ENCODE measurements at regions not wholly inside any gene's neighbourhood (a gene's known extent, or its start where the extent isn't known, plus 50 kb on each side); places are given as distances from the start of the nearest gene placed in this dataset.

GRCh38 chr4:13872955-13873354 is 245.4 kb upstream of the BOD1L1 start:
- no peaks in the 10 kb centered on the region for H3K36me3 Mint-ChIP-seq
- ATAC-seq, result no peak
- no peak overlapping the region for H3K27ac Mint-ChIP-seq
- no peaks in the 10 kb centered on the region for H3K4me1 ChIP-seq (ENCODE audit: control insufficient read depth, insufficient read depth, low read length)
- no peaks in the 10 kb centered on the region for H3K36me3 ChIP-seq (ENCODE audit: control insufficient read depth, insufficient read depth, low read length)
- no peaks in the 10 kb centered on the region for H3K27me3 Mint-ChIP-seq (ENCODE audit: low read depth in 2 of 2)
- H3K9me3 ChIP-seq (ENCODE audit: control insufficient read depth, insufficient read depth, low read length), result no peaks in the 10 kb centered on the region
- no peak overlapping the region for H3K4me3 Mint-ChIP-seq
- no peak overlapping the region for H3K27ac ChIP-seq (ENCODE audit: low read length)
- no peaks in the 10 kb centered on the region for H3K4me1 Mint-ChIP-seq
- H3K4me3 ChIP-seq (ENCODE audit: low read length), result no peak overlapping the region
- no peaks in the 10 kb centered on the region for H3K27me3 ChIP-seq (ENCODE audit: control insufficient read depth, insufficient read depth, low read length)
- WGBS (ENCODE audit: insufficient coverage), result 84% methylated on average over 2 of the region's 3 CpGs
- intact Hi-C loops (cut with micrococcal nuclease), result no loop called here
- H3K9me3 Mint-ChIP-seq, result peaks cover 0 to 6% of the 10 kb centered on the region in 2 donors
- TF ChIP-seq CTCF (IDR thresholded peaks at IDR 0.05), result no peak
- DNase-seq, result no peak

- H3K4me1 Mint-ChIP-seq, result no peaks in the 10 kb centered on the region
- Histone ChIP-seq H3K9me3 (ENCODE audit: control insufficient read depth, insufficient read depth, low read length) (no peaks in the 10 kb centered on the region), H3K4me1 (ENCODE audit: control insufficient read depth, insufficient read depth, low read length) (no peaks in the 10 kb centered on the region), H3K36me3 (ENCODE audit: control insufficient read depth, insufficient read depth, low read length) (no peaks in the 10 kb centered on the region), H3K27ac (ENCODE audit: low read length) (no peak overlapping the region), H3K4me3 (ENCODE audit: low read length) (no peak overlapping the region), H3K27me3 (ENCODE audit: control insufficient read depth, insufficient read depth, low read length) (no peaks in the 10 kb centered on the region)
- no peak for TF ChIP-seq CTCF (IDR thresholded peaks at IDR 0.05)
- H3K36me3 Mint-ChIP-seq, result no peaks in the 10 kb centered on the region
- H3K9me3 Mint-ChIP-seq, result peaks cover 5 to 10% of the 10 kb centered on the region in 2 donors
- ATAC-seq (no peak), DNase-seq (no peak)
- intact Hi-C loops (cut with micrococcal nuclease), result no loop called here
- 83% methylated on average over 1 of the region's 1 CpG for WGBS (ENCODE audit: insufficient coverage)
- H3K27me3 Mint-ChIP-seq (ENCODE audit: low read depth in 2 of 2), result no peaks in the 10 kb centered on the region
- no peak overlapping the region for H3K4me3 Mint-ChIP-seq
- no peak overlapping the region for H3K27ac Mint-ChIP-seq
These were observed 247.7 kb upstream of the BOD1L1 start for GRCh38 chr4:13875181-13875580.

GRCh38 chr4:13876131-13876530 is 248.6 kb upstream of the BOD1L1 start:
- DNase-seq, result no peak
- no peak for ATAC-seq
- no peaks in the 10 kb centered on the region for H3K27me3 ChIP-seq (ENCODE audit: control insufficient read depth, insufficient read depth, low read length)
- no peaks in the 10 kb centered on the region for H3K4me1 ChIP-seq (ENCODE audit: control insufficient read depth, insufficient read depth, low read length)
- H3K27ac ChIP-seq (ENCODE audit: low read length), result no peak overlapping the region
- intact Hi-C loops (cut with micrococcal nuclease), result no loop called here
- Mint-ChIP-seq H3K27me3 (ENCODE audit: low read depth in 2 of 2) (no peaks in the 10 kb centered on the region), H3K4me1 (no peaks in the 10 kb centered on the region), H3K36me3 (no peaks in the 10 kb centered on the region), H3K9me3 (peaks cover 5 to 8% of the 10 kb centered on the region in 2 donors), H3K4me3 (no peak overlapping the region), H3K27ac (no peak overlapping the region)
- H3K9me3 ChIP-seq (ENCODE audit: control insufficient read depth, insufficient read depth, low read length), result no peaks in the 10 kb centered on the region
- no peaks in the 10 kb centered on the region for H3K36me3 ChIP-seq (ENCODE audit: control insufficient read depth, insufficient read depth, low read length)
- TF ChIP-seq CTCF (IDR thresholded peaks at IDR 0.05), result no peak
- H3K4me3 ChIP-seq (ENCODE audit: low read length), result no peak overlapping the region
- WGBS (ENCODE audit: insufficient coverage), result 73% methylated on average over 3 of the region's 3 CpGs

- TF ChIP-seq CTCF (IDR thresholded peaks at IDR 0.05), result no peak
- Mint-ChIP-seq H3K36me3 (no peaks in the 10 kb centered on the region), H3K27ac (no peak overlapping the region), H3K4me3 (no peak overlapping the region), H3K9me3 (peaks cover 5 to 8% of the 10 kb centered on the region in 2 donors), H3K27me3 (ENCODE audit: low read depth in 2 of 2) (no peaks in the 10 kb centered on the region), H3K4me1 (no peaks in the 10 kb centered on the region)
- no peaks in the 10 kb centered on the region for H3K36me3 ChIP-seq (ENCODE audit: control insufficient read depth, insufficient read depth, low read length)
- H3K27me3 ChIP-seq (ENCODE audit: control insufficient read depth, insufficient read depth, low read length), result no peaks in the 10 kb centered on the region
- H3K27ac ChIP-seq (ENCODE audit: low read length), result no peak overlapping the region
- intact Hi-C loops (cut with micrococcal nuclease), result no loop called here
- no peak for DNase-seq
- no peaks in the 10 kb centered on the region for H3K9me3 ChIP-seq (ENCODE audit: control insufficient read depth, insufficient read depth, low read length)
- ATAC-seq, result no peak
- H3K4me3 ChIP-seq (ENCODE audit: low read length), result no peak overlapping the region
- no peaks in the 10 kb centered on the region for H3K4me1 ChIP-seq (ENCODE audit: control insufficient read depth, insufficient read depth, low read length)
- WGBS (ENCODE audit: insufficient coverage), result 81% methylated on average over 7 of the region's 7 CpGs
These were observed 249.4 kb upstream of the BOD1L1 start for GRCh38 chr4:13876940-13877339.

Measured in natural killer cell (primary cell).